Left ventricle myocardium inferior (tissue), 1 donor: ENCODE measurements at regions not wholly inside any gene's neighbourhood (a gene's known extent, or its start where the extent isn't known, plus 50 kb on each side); places are given as distances from the start of the nearest gene placed in this dataset.

ENCODE experiments used
- DNase-seq: peaks from one replicate; pipeline ENCODE4 v3.0.0-alpha.2; 2020
- H3K27ac ChIP-seq: fragments of 200-600 bp; replicated peaks from 2 replicates; pipeline ENCODE4 v1.8.0; 2021
- H3K27me3 ChIP-seq: fragments of 200-600 bp; 2 replicates; pipeline ENCODE4 v1.8.0; 2021; ENCODE audit warnings: low read depth
- H3K36me3 ChIP-seq: fragments of 200-600 bp; 2 replicates; pipeline ENCODE4 v1.8.0; 2021
- H3K4me1 ChIP-seq: fragments of 200-600 bp; 2 replicates; pipeline ENCODE4 v1.8.0; 2021
- H3K4me3 ChIP-seq: fragments of 200-600 bp; 2 replicates; pipeline ENCODE4 v1.8.0; 2021; ENCODE audit warnings: mild to moderate bottlenecking, moderate library complexity
- H3K9me3 ChIP-seq: fragments of 200-600 bp; replicated peaks from 2 replicates; pipeline ENCODE4 v1.8.0; 2021
- CTCF ChIP-seq: fragments of 200-600 bp; IDR thresholded peaks from 2 replicates; pipeline ENCODE4 v1.8.0; 2021; ENCODE audit warnings: antibody characterized with exemption, mild to moderate bottlenecking, borderline replicate concordance
- intact Hi-C: fragments of 100-400 bp; cut with micrococcal nuclease; formaldehyde crosslinking; loops from one replicate; pipeline ENCODE4 v1.11.0; 2022
- donor health status: DM: no; HTN: yes; CAD: no; lungs with severe emphysema.

GRCh38 chr4:104722467-104722866 is 227.8 kb upstream of the CXXC4 start:
- Histone ChIP-seq H3K36me3 (no peaks in the 10 kb centered on the region), H3K9me3 (no peaks in the 10 kb centered on the region), H3K27me3 (no peaks in the 10 kb centered on the region), H3K27ac (no peak overlapping the region), H3K4me1 (no peaks in the 10 kb centered on the region), H3K4me3 (no peak overlapping the region)
- DNase-seq = no peak
- TF ChIP-seq CTCF = no peak
- intact Hi-C loops = no loop called here

GRCh38 chr4:104726002-104726401 is 231.3 kb upstream of the CXXC4 start:
- no peaks in the 10 kb centered on the region for H3K9me3 ChIP-seq
- DNase-seq = no peak
- no peak for TF ChIP-seq CTCF
- H3K27me3 ChIP-seq = no peaks in the 10 kb centered on the region
- H3K27ac ChIP-seq = no peak overlapping the region
- H3K4me3 ChIP-seq = no peak overlapping the region
- intact Hi-C loops = no loop called here
- no peaks in the 10 kb centered on the region for H3K36me3 ChIP-seq
- no peaks in the 10 kb centered on the region for H3K4me1 ChIP-seq

- H3K27ac ChIP-seq = no peak overlapping the region
- H3K4me1 ChIP-seq = peaks cover 8% of the 10 kb centered on the region
- no peak for DNase-seq
- H3K27me3 ChIP-seq = no peaks in the 10 kb centered on the region
- intact Hi-C loops = no loop called here
- no peaks in the 10 kb centered on the region for H3K9me3 ChIP-seq
- TF ChIP-seq CTCF = no peak
- H3K36me3 ChIP-seq = no peaks in the 10 kb centered on the region
- no peak overlapping the region for H3K4me3 ChIP-seq
These were observed 232.9 kb upstream of the CXXC4 start for GRCh38 chr4:104727643-104728042.

- Histone ChIP-seq H3K27ac (no peak overlapping the region), H3K4me1 (peaks cover 14% of the 10 kb centered on the region), H3K27me3 (no peaks in the 10 kb centered on the region), H3K36me3 (no peaks in the 10 kb centered on the region), H3K4me3 (no peak overlapping the region), H3K9me3 (no peaks in the 10 kb centered on the region)
- no peak for DNase-seq
- intact Hi-C loops = no loop called here
- TF ChIP-seq CTCF = no peak
These were observed 233.9 kb upstream of the CXXC4 start for GRCh38 chr4:104728380-104729122.

- Histone ChIP-seq H3K4me1 (peaks cover 27% of the 10 kb centered on the region), H3K4me3 (peak overlapping the region; percentile 19), H3K9me3 (no peaks in the 10 kb centered on the region), H3K27ac (peak overlapping the region; percentile 61), H3K27me3 (no peaks in the 10 kb centered on the region), H3K36me3 (no peaks in the 10 kb centered on the region)
- DNase-seq = no peak
- TF ChIP-seq CTCF = no peak
- intact Hi-C loops = no loop called here
These were observed 238.1 kb upstream of the CXXC4 start for GRCh38 chr4:104732766-104733165.
